ENCODE measurements at regions not wholly inside any gene's neighbourhood (a gene's known extent, or its start where the extent isn't known, plus 50 kb on each side); places are given as distances from the start of the nearest gene placed in this dataset.

- no peak for TF ChIP-seq EP300 (IDR thresholded peaks at IDR 0.05; ENCODE audit: borderline replicate concordance in 1 of 2, low read depth in 2 of 2, low read length in 2 of 2)
- TF ChIP-seq RXRA (IDR thresholded peaks at IDR 0.05; ENCODE audit: insufficient read depth, low read depth, low read length), result no peak
- no peak for TF ChIP-seq GABPA (IDR thresholded peaks at IDR 0.05; ENCODE audit: borderline replicate concordance, insufficient read depth, low read length)
- Histone ChIP-seq H4K91ac (replicated peaks; ENCODE audit: insufficient read length, low read length) (no peak overlapping the region), H3K4ac (replicated peaks; ENCODE audit: insufficient read length, low read depth, low read length) (no peak overlapping the region), H2BK15ac (ENCODE audit: low read length) (no peak overlapping the region), H3K4me2 (ENCODE audit: insufficient read depth in 1 of 2, low read depth in 2 of 2, low read length in 2 of 2) (no peak overlapping the region), H3K14ac (ENCODE audit: insufficient read length) (no peak overlapping the region), H3K23me2 (ENCODE audit: low read depth, low read length) (peaks cover 3% of the 10 kb centered on the region; the same call in 1 of the 2 replicates), H3K36me3 (ENCODE audit: control insufficient read depth in 2 of 4, insufficient read depth in 4 of 4, low read length in 3 of 4) (no peaks in the 10 kb centered on the region), H3K4me3 (ENCODE audit: extremely low read depth in 1 of 4, insufficient read depth in 2 of 4, low read depth in 3 of 4, low read length in 4 of 4) (no peak overlapping the region), H2BK12ac (ENCODE audit: low read depth, low read length) (no peak overlapping the region), H2AFZ (ENCODE audit: low read length) (no peak overlapping the region), H3K27me3 (replicated peaks in 1 of 4; ENCODE audit: control insufficient read depth in 3 of 4, extremely low read depth in 1 of 4, insufficient read depth in 3 of 4, low read length in 3 of 4) (no peaks in the 10 kb centered on the region), H3K79me2 (ENCODE audit: control insufficient read depth in 1 of 2, insufficient read depth in 2 of 2, low read length in 2 of 2) (no peaks in the 10 kb centered on the region), H4K20me1 (replicated peaks in 1 of 2; ENCODE audit: control insufficient read depth in 1 of 2, insufficient read depth in 2 of 2, low read length in 2 of 2) (no peaks in the 10 kb centered on the region), H3K56ac (replicated peaks; ENCODE audit: insufficient read length, low read depth, low read length) (no peak overlapping the region), H3K9me3 (ENCODE audit: insufficient read depth in 2 of 2, low read depth in 1 of 2, low read length in 1 of 2) (no peaks in the 10 kb centered on the region), H3K4me1 (replicated peaks in 1 of 4; ENCODE audit: control insufficient read depth in 3 of 4, insufficient read depth in 4 of 4, low read length in 3 of 4) (peaks cover 0 to 5% (median 0%) of the 10 kb centered on the region in 4 experiments; a peak in 1 of 7 replicates), H4K5ac (ENCODE audit: insufficient read length, low read depth, low read length) (no peak overlapping the region), H2AK5ac (ENCODE audit: low read depth, low read length) (no peak overlapping the region), H4K8ac (ENCODE audit: extremely low read depth, insufficient read depth, low read length) (no peak overlapping the region), H3K18ac (ENCODE audit: extremely low read depth, low read length) (no peak overlapping the region), H2BK120ac (replicated peaks; ENCODE audit: low read depth, low read length) (no peak overlapping the region), H3K27ac (ENCODE audit: low read depth, low read length) (no peak overlapping the region), H2BK5ac (ENCODE audit: low read depth, low read length) (no peak overlapping the region), H3K23ac (ENCODE audit: insufficient read length) (no peak overlapping the region), H3K9ac (replicated peaks in 1 of 4; ENCODE audit: extremely low read depth in 1 of 4, low read depth in 3 of 4, low read length in 3 of 4) (no peak overlapping the region), H3K79me1 (ENCODE audit: low read depth, low read length) (no peaks in the 10 kb centered on the region), H2BK20ac (ENCODE audit: low read length) (no peak overlapping the region)
- ChIA-PET POLR2A (ENCODE audit: partially characterized antibody) (no interaction called here), CTCF (ENCODE audit: partially characterized antibody) (no interaction called here)
- FAIRE-seq (no peak), DNase-seq (ENCODE audit: low read depth in 1 of 2, low spot score in 2 of 2) (no peak)
Observed at GRCh38 chr5:133797167-133797566, 171.3 kb downstream of the C5orf15 start.
